PC-3 (cell line): ENCODE measurements at regions not wholly inside any gene's neighbourhood (a gene's known extent, or its start where the extent isn't known, plus 50 kb on each side); places are given as distances from the start of the nearest gene placed in this dataset.

Experiments
- CTCF ChIP-seq: fragments of 300-600 bp; sonication (generic); conservative IDR thresholded peaks from 2 replicates; pipeline ENCODE4 v1.5.1; 2017; ENCODE audit warnings: antibody characterized with exemption, low read depth, mild to moderate bottlenecking, low read length
- EZH2 ChIP-seq: fragments of 300-600 bp; sonication (generic); IDR thresholded peaks from one replicate; pipeline ENCODE4 v1.6.1; 2017; ENCODE audit warnings: antibody characterized with exemption, mild to moderate bottlenecking, low read length; ENCODE audit not compliant: unreplicated experiment

- TF ChIP-seq EZH2 (no peak), CTCF (no peak)
Measured at GRCh38 chr5:18975624-18976023, 1012.4 kb downstream of the CDH18 start.
